K562 (cell line): ENCODE measurements at regions not wholly inside any gene's neighbourhood (a gene's known extent, or its start where the extent isn't known, plus 50 kb on each side); places are given as distances from the start of the nearest gene placed in this dataset.

Experiments
- ATAC-seq: fragments of 200-7000 bp; cut with Tn5 transposase; 3 replicates; pipeline ENCODE4 v1.9.1; 2020; ENCODE audit warnings: moderate library complexity
- BruUV-seq: library from RNA; stranded (reverse); fragments of 400-500 nt; replicated peaks from 2 replicates; lab custom pipeline; 2021; lab: Mats Ljungman, UMichigan
- CTCF ChIA-PET: fragments of 300-600 bp; formaldehyde crosslinking; extraction: SDS; loops from one replicate; lab custom pipeline; 2021; ENCODE audit warnings: low intra/inter-chr PET ratio; lab: Yijun Ruan, JAX
- POLR2A ChIA-PET: fragments of 300-600, 350-650 bp; sonication (Branson Sonifier 250); formaldehyde crosslinking; extraction: SDS; loops from one replicate; lab custom pipeline; 2021; ENCODE audit warnings: antibody characterized with exemption, inconsistent platforms; lab: Yijun Ruan, JAX
- DNase-seq, 4 experiments: peaks; one replicate each; pipeline versions ENCODE4 v3.0.0 to v3.0.0-alpha.2; 2011 to 2018; ENCODE audit warnings: low spot score in 3 of 4, mixed read lengths in 3 of 4; ENCODE audit errors: extremely low read depth in 1 of 4
- FAIRE-seq: peaks from 2 replicates; lab custom pipeline; 2011; peaks lifted over from hg19 to GRCh38; lab: Jason Lieb, UNC
- H2AFZ ChIP-seq: 2 replicates; pipeline ENCODE4 v1.6.0; 2011; ENCODE audit warnings: low read depth, low read length, control low read depth, inconsistent platforms
- H3K27ac ChIP-seq: fragments of 200-600 bp; 3 replicates; pipeline ENCODE4 v1.8.0; 2011; ENCODE audit warnings: low read depth, mild to moderate bottlenecking, control low read depth, inconsistent platforms, low read length, moderate library complexity, mixed read lengths; ENCODE audit errors: extremely low read depth
- H3K27me3 ChIP-seq, 2 experiments: fragments of 300-600 bp in 1 of 2; 2 replicates in 1 of 2; 3 replicates in 1 of 2; pipeline versions ENCODE4 v1.6.0 to v1.8.0; 2011; ENCODE audit warnings: inconsistent platforms in 2 of 2, low read length in 2 of 2, mild to moderate bottlenecking in 1 of 2, mixed read lengths in 1 of 2, moderate library complexity in 1 of 2; ENCODE audit not compliant: control insufficient read depth in 2 of 2, insufficient read depth in 2 of 2
- H3K36me3 ChIP-seq: fragments of 300-600 bp; 3 replicates; pipeline ENCODE4 v1.8.0; 2011; ENCODE audit warnings: mild to moderate bottlenecking, low read length, inconsistent platforms; ENCODE audit not compliant: control insufficient read depth, insufficient read depth
- H3K4me1 ChIP-seq, 2 experiments: fragments of 200-600 bp in 1 of 2; replicated peaks in 1 of 2; 2 replicates in 1 of 2; 3 replicates in 1 of 2; pipeline versions ENCODE4 v1.5.1 to v1.8.0; 2011; ENCODE audit warnings: inconsistent platforms in 2 of 2, low read length in 2 of 2, mild to moderate bottlenecking in 1 of 2, mixed read lengths in 1 of 2, moderate library complexity in 1 of 2; ENCODE audit not compliant: control insufficient read depth in 2 of 2, insufficient read depth in 2 of 2
- H3K4me2 ChIP-seq: 2 replicates; pipeline ENCODE4 v1.6.1; 2011; ENCODE audit warnings: low read length, control low read depth, inconsistent platforms, mixed read lengths; ENCODE audit not compliant: insufficient read depth
- H3K4me3 ChIP-seq: fragments of 200-600 bp; sonication (generic), shearing (Covaris generic); 2 replicates; pipeline ENCODE4 v1.5.1; 2016; ENCODE audit warnings: control low read depth, inconsistent platforms
- H3K79me2 ChIP-seq: fragments of 200-600 bp; 3 replicates; pipeline ENCODE4 v1.8.0; 2011; ENCODE audit warnings: low read length, inconsistent platforms; ENCODE audit not compliant: control insufficient read depth, insufficient read depth
- H3K9ac ChIP-seq, 2 experiments: 2 replicates each; pipeline versions ENCODE4 v1.6.0 to v1.6.1; 2011; ENCODE audit warnings: low read depth in 2 of 2, low read length in 2 of 2, control low read depth in 1 of 2, inconsistent platforms in 1 of 2, mild to moderate bottlenecking in 1 of 2, mixed read lengths in 1 of 2; ENCODE audit not compliant: insufficient read depth in 1 of 2
- H3K9me1 ChIP-seq: one replicate; pipeline ENCODE4 v1.6.0; 2011; ENCODE audit warnings: inconsistent platforms, mild to moderate bottlenecking, low read length, moderate library complexity; ENCODE audit not compliant: control insufficient read depth, insufficient read depth
- H3K9me3 ChIP-seq: replicated peaks from 2 replicates; pipeline ENCODE4 v1.5.1; 2011; ENCODE audit warnings: low read depth, low read length, inconsistent platforms; ENCODE audit not compliant: control insufficient read depth, insufficient read depth
- H4K20me1 ChIP-seq: replicated peaks from 2 replicates; pipeline ENCODE4 v1.6.1; 2011; ENCODE audit warnings: low read length, inconsistent platforms, mixed read lengths; ENCODE audit not compliant: control insufficient read depth, insufficient read depth
- ETV1 ChIP-seq: fragments of 450-650 bp; conservative IDR thresholded peaks from 2 replicates; pipeline ENCODE4 v1.6.1; 2016; ENCODE audit warnings: missing genetic modification characterization, control low read depth, low read depth, missing compliant biosample characterization
- GATAD2B ChIP-seq: fragments of 450-650 bp; IDR thresholded peaks from 2 replicates; pipeline ENCODE4 v1.6.1; 2017; ENCODE audit warnings: mild to moderate bottlenecking, borderline replicate concordance
- MCM7 ChIP-seq, 2 experiments: fragments of 450-650 bp; IDR thresholded peaks; 2 replicates each; pipeline ENCODE4 v1.6.1; 2016 to 2018
- POLR2AphosphoS2 ChIP-seq: IDR thresholded peaks from 2 replicates; pipeline ENCODE4 v1.6.1; 2012; ENCODE audit warnings: low read length, improper control_type of control experiment
- SIRT6 ChIP-seq: IDR thresholded peaks from one replicate; pipeline ENCODE4 v1.6.1; 2012; ENCODE audit warnings: low read depth, mild to moderate bottlenecking, control low read depth, inconsistent platforms, low read length, moderate library complexity
- U2AF2 ChIP-seq: fragments of 200-400 bp; formaldehyde crosslinking; optimal IDR thresholded peaks from 2 replicates; pipeline ENCODE3; 2017; ENCODE audit warnings: low read depth, mild to moderate bottlenecking, low read length
- WGBS: fragments of 100-300 bp; shearing (Covaris generic); methylation state at CpG from one replicate; pipeline ENCODE4 v1.1.6; 2016; ENCODE audit warnings: low coverage, mixed read lengths; ENCODE audit not compliant: insufficient coverage; ENCODE audit errors: missing lambda C conversion rate; 5-methylcytosine and 5-hydroxymethylcytosine counted together
- in situ Hi-C: fragments of 300-500 bp; cut with MboI; formaldehyde crosslinking; loops from 4 replicates; pipeline ENCODE4 v1.15.0; 2018; ENCODE audit warnings: inconsistent platforms, mixed read lengths
- intact Hi-C: fragments of 100-400 bp; cut with micrococcal nuclease; formaldehyde crosslinking; loops from 2 replicates; pipeline ENCODE4 v1.14.2; 2022
- TF ChIP-seq, protein P1 (sequence below): fragments of 450-650 bp; IDR thresholded peaks from 2 replicates; pipeline ENCODE4 v1.6.1; 2016; ENCODE audit warnings: low read depth
- TF ChIP-seq, protein P2 (sequence below), 2 experiments: fragments of 200-800 bp in 1 of 2; sonication (Bioruptor generic) in 1 of 2; sonication (generic) in 1 of 2; formaldehyde crosslinking in 1 of 2; IDR thresholded peaks in 1 of 2; conservative IDR thresholded peaks in 1 of 2; 2 replicates each; pipeline versions ENCODE4 v1.5.0 to v1.6.1; 2016 to 2020; ENCODE audit warnings: missing compliant biosample characterization in 1 of 2, missing genetic modification characterization in 1 of 2, missing genetic modification reagents in 1 of 2

DNA sequence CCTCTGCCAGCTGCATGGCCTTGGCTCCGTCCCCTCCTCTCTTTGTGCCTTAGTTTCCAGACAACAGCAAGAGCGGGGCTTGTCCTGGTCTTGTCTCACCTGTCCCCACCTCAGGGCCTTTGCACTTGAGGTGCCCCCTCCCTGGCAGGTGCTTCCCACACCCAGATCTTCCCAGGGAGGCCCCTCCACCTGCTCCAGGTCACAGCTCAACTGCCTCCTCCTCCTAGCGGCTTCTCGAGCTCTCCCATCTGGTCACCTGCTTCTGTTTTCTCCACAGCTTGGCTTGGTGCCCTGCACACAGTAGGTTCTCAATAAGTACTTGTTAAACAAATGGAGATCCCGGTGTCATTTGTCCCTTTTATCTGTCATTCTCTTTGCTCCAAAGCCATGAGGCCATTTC is 64.3 kb upstream of the ZNF716 start:
- Histone ChIP-seq H3K79me2 (no peaks in the 10 kb centered on the region), H3K4me1 (no peaks in the 10 kb centered on the region), H3K4me2 (no peak overlapping the region), H3K9me1 (no peaks in the 10 kb centered on the region), H3K36me3 (no peaks in the 10 kb centered on the region), H3K4me3 (no peak overlapping the region), H3K9me3 (no peaks in the 10 kb centered on the region), H3K27me3 (no peaks in the 10 kb centered on the region), H2AFZ (no peak overlapping the region), H4K20me1 (no peaks in the 10 kb centered on the region), H3K9ac (no peak overlapping the region), H3K27ac (no peak overlapping the region)
- ChIA-PET CTCF (no interaction called here), POLR2A (no interaction called here)
- BruUV-seq: no TSS peak
- intact Hi-C loops: no loop called here
- FAIRE-seq (no peak), DNase-seq (no peak), ATAC-seq (no peak)
- WGBS: 0% methylated on average over 3 of the region's 5 CpGs
- in situ Hi-C loops: no loop called here
- TF ChIP-seq MCM7 (IDR thresholded peaks at IDR 0.05) (no peak), POLR2AphosphoS2 (no peak), U2AF2 (no peak), SIRT6 (no peak), GATAD2B (no peak), ETV1 (tag) (no peak)
- TF ChIP-seq, protein P1, sequence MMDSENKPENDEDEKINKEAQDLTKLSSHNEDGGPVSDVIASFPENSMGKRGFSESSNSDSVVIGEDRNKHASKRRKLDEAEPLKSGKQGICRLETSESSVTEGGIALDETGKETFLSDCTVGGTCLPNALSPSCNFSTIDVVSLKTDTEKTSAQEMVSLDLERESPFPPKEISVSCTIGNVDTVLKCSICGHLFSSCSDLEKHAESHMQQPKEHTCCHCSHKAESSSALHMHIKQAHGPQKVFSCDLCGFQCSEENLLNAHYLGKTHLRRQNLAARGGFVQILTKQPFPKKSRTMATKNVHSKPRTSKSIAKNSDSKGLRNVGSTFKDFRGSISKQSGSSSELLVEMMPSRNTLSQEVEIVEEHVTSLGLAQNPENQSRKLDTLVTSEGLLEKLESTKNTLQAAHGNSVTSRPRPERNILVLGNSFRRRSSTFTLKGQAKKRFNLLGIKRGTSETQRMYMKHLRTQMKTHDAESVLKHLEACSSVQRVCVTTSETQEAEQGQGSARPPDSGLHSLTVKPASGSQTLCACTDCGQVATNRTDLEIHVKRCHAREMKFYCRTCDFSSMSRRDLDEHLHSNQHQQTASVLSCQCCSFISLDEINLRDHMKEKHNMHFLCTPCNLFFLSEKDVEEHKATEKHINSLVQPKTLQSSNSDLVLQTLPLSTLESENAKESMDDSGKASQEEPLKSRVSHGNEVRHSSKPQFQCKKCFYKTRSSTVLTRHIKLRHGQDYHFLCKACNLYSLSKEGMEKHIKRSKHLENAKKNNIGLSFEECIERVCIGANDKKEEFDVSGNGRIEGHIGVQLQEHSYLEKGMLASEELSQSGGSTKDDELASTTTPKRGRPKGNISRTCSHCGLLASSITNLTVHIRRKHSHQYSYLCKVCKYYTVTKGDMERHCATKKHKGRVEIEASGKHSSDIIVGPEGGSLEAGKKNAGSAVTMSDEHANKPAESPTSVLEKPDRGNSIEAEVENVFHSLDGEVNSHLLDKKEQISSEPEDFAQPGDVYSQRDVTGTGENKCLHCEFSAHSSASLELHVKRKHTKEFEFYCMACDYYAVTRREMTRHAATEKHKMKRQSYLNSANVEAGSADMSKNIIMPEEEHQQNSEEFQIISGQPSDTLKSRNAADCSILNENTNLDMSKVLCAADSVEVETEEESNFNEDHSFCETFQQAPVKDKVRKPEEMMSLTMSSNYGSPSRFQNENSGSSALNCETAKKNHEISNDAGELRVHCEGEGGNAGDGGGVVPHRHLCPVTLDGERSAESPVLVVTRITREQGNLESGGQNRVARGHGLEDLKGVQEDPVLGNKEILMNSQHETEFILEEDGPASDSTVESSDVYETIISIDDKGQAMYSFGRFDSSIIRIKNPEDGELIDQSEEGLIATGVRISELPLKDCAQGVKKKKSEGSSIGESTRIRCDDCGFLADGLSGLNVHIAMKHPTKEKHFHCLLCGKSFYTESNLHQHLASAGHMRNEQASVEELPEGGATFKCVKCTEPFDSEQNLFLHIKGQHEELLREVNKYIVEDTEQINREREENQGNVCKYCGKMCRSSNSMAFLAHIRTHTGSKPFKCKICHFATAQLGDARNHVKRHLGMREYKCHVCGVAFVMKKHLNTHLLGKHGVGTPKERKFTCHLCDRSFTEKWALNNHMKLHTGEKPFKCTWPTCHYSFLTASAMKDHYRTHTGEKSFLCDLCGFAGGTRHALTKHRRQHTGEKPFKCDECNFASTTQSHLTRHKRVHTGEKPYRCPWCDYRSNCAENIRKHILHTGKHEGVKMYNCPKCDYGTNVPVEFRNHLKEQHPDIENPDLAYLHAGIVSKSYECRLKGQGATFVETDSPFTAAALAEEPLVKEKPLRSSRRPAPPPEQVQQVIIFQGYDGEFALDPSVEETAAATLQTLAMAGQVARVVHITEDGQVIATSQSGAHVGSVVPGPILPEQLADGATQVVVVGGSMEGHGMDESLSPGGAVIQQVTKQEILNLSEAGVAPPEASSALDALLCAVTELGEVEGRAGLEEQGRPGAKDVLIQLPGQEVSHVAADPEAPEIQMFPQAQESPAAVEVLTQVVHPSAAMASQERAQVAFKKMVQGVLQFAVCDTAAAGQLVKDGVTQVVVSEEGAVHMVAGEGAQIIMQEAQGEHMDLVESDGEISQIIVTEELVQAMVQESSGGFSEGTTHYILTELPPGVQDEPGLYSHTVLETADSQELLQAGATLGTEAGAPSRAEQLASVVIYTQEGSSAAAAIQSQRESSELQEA: no peak
- TF ChIP-seq, protein P2, sequence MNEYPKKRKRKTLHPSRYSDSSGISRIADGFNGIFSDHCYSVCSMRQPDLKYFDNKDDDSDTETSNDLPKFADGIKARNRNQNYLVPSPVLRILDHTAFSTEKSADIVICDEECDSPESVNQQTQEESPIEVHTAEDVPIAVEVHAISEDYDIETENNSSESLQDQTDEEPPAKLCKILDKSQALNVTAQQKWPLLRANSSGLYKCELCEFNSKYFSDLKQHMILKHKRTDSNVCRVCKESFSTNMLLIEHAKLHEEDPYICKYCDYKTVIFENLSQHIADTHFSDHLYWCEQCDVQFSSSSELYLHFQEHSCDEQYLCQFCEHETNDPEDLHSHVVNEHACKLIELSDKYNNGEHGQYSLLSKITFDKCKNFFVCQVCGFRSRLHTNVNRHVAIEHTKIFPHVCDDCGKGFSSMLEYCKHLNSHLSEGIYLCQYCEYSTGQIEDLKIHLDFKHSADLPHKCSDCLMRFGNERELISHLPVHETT (CRISPR knock-in tag; conservative IDR thresholded peaks at IDR 0.05 in 1 of 2, IDR thresholded peaks at IDR 0.05 in 1 of 2): no peak
